Body of pancreas (tissue), 4 donors: ENCODE measurements at regions not wholly inside any gene's neighbourhood (a gene's known extent, or its start where the extent isn't known, plus 50 kb on each side); places are given as distances from the start of the nearest gene placed in this dataset.

Experiments
- ATAC-seq: fragments of 150-250 bp; one replicate; pipeline ENCODE4 v1.9.1; 2016
- DNase-seq, 4 donors: peaks; one replicate each; pipeline ENCODE4 v3.0.0-alpha.2; 2019
- H3K27ac ChIP-seq, 4 donors: fragments of 200-600 bp; sonication (generic); 1 replicate in 3 of 4; 2 replicates in 1 of 4; pipeline versions ENCODE4 v1.5.1 to v1.6.1; 2016 to 2019; ENCODE audit warnings: mild to moderate bottlenecking in 1 of 4, mixed read lengths in 1 of 4, moderate library complexity in 1 of 4
- H3K27me3 ChIP-seq, 2 donors: fragments of 200-600 bp; sonication (generic); one replicate each; pipeline ENCODE4 v1.6.0; 2016; ENCODE audit warnings: mild to moderate bottlenecking in 1 of 2
- H3K36me3 ChIP-seq, 2 donors: fragments of 200-600 bp; sonication (generic); replicated peaks in 1 of 2; 2 replicates each; pipeline ENCODE4 v1.5.1; 2016; ENCODE audit warnings: low read depth in 2 of 2; ENCODE audit not compliant: insufficient read depth in 1 of 2
- H3K4me1 ChIP-seq: fragments of 200-600 bp; sonication (generic); one replicate; pipeline ENCODE4 v1.6.0; 2016
- H3K4me3 ChIP-seq, 2 donors: fragments of 200-600 bp; sonication (generic); 1 replicate in 1 of 2; 2 replicates in 1 of 2; pipeline ENCODE4 v1.5.1; 2016 to 2019
- H3K9me3 ChIP-seq, 3 donors: fragments of 200-600 bp; sonication (generic); 1 replicate in 2 of 3; 2 replicates in 1 of 3; pipeline ENCODE4 v1.5.1; 2016
- POLR2A ChIP-seq, 3 donors: fragments of 450-650 bp; IDR thresholded peaks; one replicate each; pipeline ENCODE4 v1.6.1; 2016; ENCODE audit warnings: antibody characterized with exemption in 3 of 3, mild to moderate bottlenecking in 2 of 3
- WGBS, 2 donors: methylation state at CpG; one replicate each; pipeline ENCODE4 v1.1.5; 2017; 5-methylcytosine and 5-hydroxymethylcytosine counted together
- intact Hi-C: fragments of 100-400 bp; cut with DNase I; formaldehyde crosslinking; loops from one replicate; pipeline ENCODE4 v1.15.1; 2023
- TF ChIP-seq, protein P1 (sequence below), 7 experiments: fragments of 450-650 bp in 4 of 7; fragments of 200-600 bp in 3 of 7; sonication (generic) in 3 of 7; IDR thresholded peaks; one replicate each; pipeline ENCODE4 v1.5.1; 2016 to 2019; ENCODE audit warnings: antibody characterized with exemption in 7 of 7

DNA sequence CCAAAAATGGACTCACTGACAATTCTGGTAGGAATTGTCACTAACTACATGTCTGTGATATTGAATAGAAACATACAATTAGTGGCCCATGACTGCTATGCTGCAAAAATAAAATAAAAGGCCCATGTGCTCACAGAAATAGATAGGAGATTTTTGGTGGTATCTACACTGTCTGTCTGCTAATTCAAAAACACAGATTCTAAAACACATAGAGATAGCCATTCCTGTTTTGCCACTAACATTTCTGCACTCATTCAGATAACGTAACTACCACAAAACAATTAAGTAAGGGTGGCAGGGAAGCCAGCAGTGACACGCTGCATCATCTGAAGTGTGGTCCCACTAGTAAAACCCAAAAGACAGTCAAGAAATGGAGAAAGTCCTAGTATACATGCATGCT is 202.2 kb upstream of the NFIA start:
- TF ChIP-seq POLR2A (IDR thresholded peaks at IDR 0.05) = no peak
- TF ChIP-seq, protein P1, sequence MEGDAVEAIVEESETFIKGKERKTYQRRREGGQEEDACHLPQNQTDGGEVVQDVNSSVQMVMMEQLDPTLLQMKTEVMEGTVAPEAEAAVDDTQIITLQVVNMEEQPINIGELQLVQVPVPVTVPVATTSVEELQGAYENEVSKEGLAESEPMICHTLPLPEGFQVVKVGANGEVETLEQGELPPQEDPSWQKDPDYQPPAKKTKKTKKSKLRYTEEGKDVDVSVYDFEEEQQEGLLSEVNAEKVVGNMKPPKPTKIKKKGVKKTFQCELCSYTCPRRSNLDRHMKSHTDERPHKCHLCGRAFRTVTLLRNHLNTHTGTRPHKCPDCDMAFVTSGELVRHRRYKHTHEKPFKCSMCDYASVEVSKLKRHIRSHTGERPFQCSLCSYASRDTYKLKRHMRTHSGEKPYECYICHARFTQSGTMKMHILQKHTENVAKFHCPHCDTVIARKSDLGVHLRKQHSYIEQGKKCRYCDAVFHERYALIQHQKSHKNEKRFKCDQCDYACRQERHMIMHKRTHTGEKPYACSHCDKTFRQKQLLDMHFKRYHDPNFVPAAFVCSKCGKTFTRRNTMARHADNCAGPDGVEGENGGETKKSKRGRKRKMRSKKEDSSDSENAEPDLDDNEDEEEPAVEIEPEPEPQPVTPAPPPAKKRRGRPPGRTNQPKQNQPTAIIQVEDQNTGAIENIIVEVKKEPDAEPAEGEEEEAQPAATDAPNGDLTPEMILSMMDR (IDR thresholded peaks at IDR 0.05) = no peak
- intact Hi-C loops = no loop called here
- WGBS, 2 donors = 86 to 96% methylated on average over 2 of the region's 2 CpGs
- no peak overlapping the region for H3K4me3 ChIP-seq
- no peaks in the 10 kb centered on the region for H3K4me1 ChIP-seq
- H3K9me3 ChIP-seq = no peaks in the 10 kb centered on the region
- ATAC-seq (no peak), DNase-seq (no peak)
- H3K27ac ChIP-seq = no peak overlapping the region
- no peaks in the 10 kb centered on the region for H3K36me3 ChIP-seq
- H3K27me3 ChIP-seq = no peaks in the 10 kb centered on the region

DNA sequence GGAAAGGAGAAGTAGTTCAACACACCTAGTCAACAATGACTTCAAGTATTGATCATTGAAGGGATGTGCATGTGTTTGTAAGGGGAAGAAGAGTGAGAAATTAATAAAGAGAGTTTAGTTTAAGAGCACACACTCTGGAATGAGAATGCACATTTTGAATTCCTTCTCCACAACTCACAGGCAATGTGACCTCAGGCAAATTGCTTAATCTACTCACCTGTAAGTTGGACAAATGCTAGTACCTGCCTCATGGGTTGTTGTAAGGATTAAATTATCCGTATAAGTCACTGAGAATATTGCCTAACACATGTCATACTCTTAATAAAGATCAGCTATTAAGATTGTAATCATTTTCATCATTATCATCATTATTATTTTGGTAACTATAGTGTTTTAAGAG is 204.0 kb upstream of the NFIA start:
- intact Hi-C loops = no loop called here
- no peak overlapping the region for H3K27ac ChIP-seq
- DNase-seq (no peak), ATAC-seq (no peak)
- no peak for TF ChIP-seq POLR2A (IDR thresholded peaks at IDR 0.05)
- TF ChIP-seq, protein P1 (IDR thresholded peaks at IDR 0.05) = no peak
- no peaks in the 10 kb centered on the region for H3K4me1 ChIP-seq
- no peaks in the 10 kb centered on the region for H3K27me3 ChIP-seq
- H3K4me3 ChIP-seq = no peak overlapping the region
- 12 to 50% methylated on average over 1 of the region's 1 CpG for WGBS, 2 donors
- H3K36me3 ChIP-seq = no peaks in the 10 kb centered on the region
- H3K9me3 ChIP-seq = no peaks in the 10 kb centered on the region

DNA sequence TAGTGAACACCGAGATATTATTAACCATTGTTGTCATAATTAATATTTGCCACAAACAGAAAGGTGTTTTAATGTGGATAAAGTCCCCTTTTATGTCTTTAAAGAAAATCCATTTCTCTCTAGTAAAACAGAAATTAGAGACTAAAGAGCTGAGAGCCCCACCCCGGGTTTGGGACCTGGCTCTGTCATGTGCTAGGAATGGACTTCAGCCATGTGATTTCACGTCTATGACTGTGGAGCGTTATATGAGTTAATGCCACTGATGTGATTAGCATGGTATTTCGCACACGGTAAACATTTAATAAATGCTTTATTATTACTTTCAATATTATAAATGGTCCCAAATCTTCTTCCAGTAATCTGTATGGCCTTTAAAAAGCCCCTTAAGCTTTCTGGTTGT is 205.0 kb upstream of the NFIA start:
- TF ChIP-seq POLR2A (IDR thresholded peaks at IDR 0.05) = no peak
- TF ChIP-seq, protein P1 (IDR thresholded peaks at IDR 0.05) = no peak
- ATAC-seq (no peak), DNase-seq (no peak)
- Histone ChIP-seq H3K9me3 (no peaks in the 10 kb centered on the region), H3K27ac (no peak overlapping the region), H3K4me3 (no peak overlapping the region), H3K36me3 (no peaks in the 10 kb centered on the region), H3K4me1 (no peaks in the 10 kb centered on the region), H3K27me3 (no peaks in the 10 kb centered on the region)
- 82 to 85% methylated on average over 6 of the region's 6 CpGs for WGBS, 2 donors
- intact Hi-C loops = no loop called here

DNA sequence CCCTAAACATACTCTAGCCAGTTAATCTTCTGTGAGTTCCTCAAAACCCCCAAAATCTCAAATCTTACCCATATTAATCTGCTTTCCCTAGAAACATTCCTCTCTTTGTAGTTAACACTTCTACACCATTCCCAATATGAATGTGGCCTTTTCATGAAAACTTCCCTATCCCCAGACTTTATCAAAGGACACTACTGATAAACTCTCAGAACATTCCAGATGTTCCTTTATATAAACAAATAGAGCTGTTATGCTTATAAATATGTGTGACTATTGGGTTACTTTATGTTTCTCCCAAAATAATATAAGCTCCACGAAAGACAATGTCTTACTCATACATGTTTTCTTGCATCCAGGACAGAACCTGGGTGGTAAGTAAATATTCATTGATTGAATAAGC is 205.4 kb upstream of the NFIA start:
- Histone ChIP-seq H3K36me3 (no peaks in the 10 kb centered on the region), H3K4me3 (no peak overlapping the region), H3K9me3 (no peaks in the 10 kb centered on the region), H3K27me3 (no peaks in the 10 kb centered on the region), H3K27ac (no peak overlapping the region), H3K4me1 (no peaks in the 10 kb centered on the region)
- ATAC-seq (no peak), DNase-seq (no peak)
- no peak for TF ChIP-seq POLR2A (IDR thresholded peaks at IDR 0.05)
- TF ChIP-seq, protein P1 (IDR thresholded peaks at IDR 0.05) = no peak
- intact Hi-C loops = no loop called here
- WGBS, 2 donors = 81 to 90% methylated on average over 1 of the region's 1 CpG

DNA sequence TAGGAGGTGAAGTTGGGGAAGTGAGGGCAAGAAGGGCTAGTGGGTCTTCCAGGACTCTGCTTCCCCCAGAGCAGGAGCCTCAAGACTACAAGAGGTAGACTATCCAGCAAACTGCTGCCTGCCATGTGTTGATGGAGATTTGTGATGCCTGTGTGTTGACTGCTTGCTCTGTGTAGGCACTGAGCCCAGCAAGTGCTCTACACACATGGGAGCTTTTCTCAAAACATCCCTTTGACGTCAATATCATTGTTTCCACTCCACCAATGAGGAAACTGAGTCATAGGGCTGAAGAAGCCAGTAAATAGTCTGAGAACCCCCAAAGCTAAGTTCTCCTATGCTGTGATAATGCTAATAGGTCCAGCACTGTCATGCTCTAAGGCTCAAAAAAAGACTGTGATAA is 207.2 kb upstream of the NFIA start:
- no peak overlapping the region for H3K27ac ChIP-seq
- DNase-seq = no peak
- ATAC-seq = no peak
- intact Hi-C loops = no loop called here
- no peaks in the 10 kb centered on the region for H3K27me3 ChIP-seq
- no peak overlapping the region for H3K4me3 ChIP-seq
- 58 to 88% methylated on average over 1 of the region's 1 CpG for WGBS, 2 donors
- no peaks in the 10 kb centered on the region for H3K9me3 ChIP-seq
- H3K4me1 ChIP-seq = no peaks in the 10 kb centered on the region
- no peak for TF ChIP-seq POLR2A (IDR thresholded peaks at IDR 0.05)
- TF ChIP-seq, protein P1 (IDR thresholded peaks at IDR 0.05) = no peak
- no peaks in the 10 kb centered on the region for H3K36me3 ChIP-seq
